ENCODE measurements at regions not wholly inside any gene's neighbourhood (a gene's known extent, or its start where the extent isn't known, plus 50 kb on each side); places are given as distances from the start of the nearest gene placed in this dataset.
"Not testable (repeated sequence)": the region's sequence is repeated elsewhere in the genome, so short reads cannot be mapped to it uniquely, and the experiment has no call there.

DNA sequence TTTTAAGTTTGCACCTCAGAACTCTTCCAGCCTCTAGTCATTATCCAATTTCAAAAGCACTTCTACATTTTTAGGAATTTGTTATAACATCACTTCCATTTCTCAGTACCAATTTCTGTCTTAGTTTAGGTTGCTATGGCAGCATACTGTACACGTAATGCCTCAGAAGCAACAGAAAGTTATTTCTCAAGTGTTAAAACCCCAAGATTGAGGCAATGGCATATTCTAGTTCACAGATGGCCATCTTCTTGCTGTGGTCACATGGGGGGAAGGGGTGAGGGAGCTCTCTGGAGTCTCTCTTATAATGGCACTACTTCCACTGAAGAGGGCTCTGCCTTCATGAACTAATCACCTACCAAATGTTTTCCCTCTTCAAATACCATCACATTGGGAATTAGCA lies 220.3 kb upstream of the CTSO start:
- DNase-seq (ENCODE audit: low read depth): no peak

- DNase-seq (ENCODE audit: low read depth): no peak
Observed at GRCh38 chr4:156173486-156173885, 219.8 kb upstream of the CTSO start.

DNA sequence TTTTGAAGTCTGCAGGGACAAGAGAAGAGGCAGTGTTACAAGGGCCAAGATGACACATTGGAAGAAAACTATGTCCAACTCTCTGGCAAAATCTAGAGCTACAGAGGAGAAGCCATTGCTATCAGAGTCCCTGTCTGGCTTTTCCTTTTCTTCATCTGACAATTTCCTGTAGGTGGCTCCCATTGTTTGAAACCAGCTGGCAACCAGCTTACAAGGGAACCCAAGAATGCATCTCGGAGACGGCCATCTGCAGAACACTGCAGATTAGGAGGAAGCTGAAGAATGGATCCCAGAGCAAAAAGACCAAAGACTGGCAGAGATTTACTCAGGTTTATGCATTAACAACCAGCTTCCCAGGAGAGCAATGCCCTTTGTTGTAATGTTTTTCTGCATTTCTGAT lies 216.2 kb upstream of the CTSO start:
- no peak for DNase-seq (ENCODE audit: low read depth)

DNA sequence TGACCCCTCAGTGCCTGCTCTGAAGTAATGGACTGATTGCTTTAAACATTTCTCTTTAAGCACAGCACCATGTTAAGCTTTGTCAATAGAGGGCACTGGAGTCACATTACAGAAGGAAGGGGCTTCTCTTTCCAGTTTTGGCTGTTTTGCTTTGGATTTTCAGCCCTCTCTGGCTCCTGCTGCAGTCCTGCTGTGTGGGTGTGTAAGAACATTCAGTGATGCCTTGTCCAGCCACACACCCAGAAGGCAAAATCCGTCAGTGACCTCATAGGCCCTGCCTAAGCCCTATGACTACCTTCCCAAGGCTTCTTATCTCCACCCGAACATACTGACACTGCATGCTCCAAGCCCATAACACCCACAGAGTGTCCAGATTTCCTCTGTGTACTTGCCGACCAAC lies 215.3 kb upstream of the CTSO start:
- peak; percentile 72 for DNase-seq (ENCODE audit: low read depth)

DNA sequence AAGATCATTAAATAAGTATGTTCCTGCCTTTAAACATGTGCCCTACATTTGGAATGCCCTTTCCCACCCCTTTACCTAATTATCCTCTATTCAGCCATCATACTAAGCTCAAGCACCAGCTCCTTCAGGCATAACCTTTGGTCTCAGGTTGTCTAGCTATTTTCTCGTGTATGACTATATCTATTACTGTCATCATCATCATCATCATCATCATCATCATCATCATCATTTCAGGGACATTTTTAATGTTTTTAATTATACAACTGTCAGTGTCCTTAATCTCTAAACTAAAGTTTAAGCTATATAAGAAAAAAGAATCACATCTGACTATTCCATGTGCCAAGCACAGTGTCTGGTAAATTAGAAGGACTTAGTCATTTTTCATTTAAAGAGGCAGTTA lies 214.6 kb upstream of the CTSO start:
- DNase-seq (ENCODE audit: low read depth): no peak

DNA sequence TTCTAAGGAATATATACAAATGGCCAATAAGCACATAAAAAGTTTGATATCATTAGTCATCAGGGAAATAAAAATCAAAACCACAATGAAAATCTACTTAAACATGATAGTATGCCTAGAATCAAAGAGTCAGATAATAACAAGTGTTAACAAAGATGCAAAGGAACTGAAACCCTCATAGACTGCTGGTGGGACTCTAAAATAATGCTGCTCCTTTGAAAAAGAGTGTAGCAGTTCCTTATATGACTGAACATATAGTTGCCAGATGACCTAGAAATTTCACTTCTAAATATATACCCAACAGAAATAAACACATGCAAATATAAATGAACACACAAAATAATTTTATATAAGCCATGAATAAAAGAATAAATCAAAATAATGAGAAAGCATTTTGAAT lies 205.1 kb upstream of the CTSO start:
- no peak for DNase-seq (ENCODE audit: low read depth)

DNA sequence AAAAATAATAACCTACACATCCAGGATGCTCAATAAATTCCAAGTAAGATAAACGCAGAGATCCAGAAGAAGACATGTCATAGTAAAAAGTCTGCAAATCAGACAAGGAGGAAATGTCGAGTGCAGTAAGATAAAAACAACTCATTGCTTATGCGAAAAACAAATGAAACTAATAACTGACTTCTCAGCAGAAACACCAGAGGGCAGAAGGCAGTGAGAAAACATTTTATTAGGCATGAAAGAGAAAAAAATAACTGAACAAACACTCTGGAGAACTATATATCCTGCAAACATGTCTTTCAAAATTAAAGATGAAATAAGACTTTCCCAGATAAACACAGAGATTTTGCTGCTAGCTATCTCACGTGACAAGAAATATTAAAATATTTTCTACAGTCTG lies 201.3 kb upstream of the CTSO start:
- DNase-seq (ENCODE audit: low read depth): no peak

DNA sequence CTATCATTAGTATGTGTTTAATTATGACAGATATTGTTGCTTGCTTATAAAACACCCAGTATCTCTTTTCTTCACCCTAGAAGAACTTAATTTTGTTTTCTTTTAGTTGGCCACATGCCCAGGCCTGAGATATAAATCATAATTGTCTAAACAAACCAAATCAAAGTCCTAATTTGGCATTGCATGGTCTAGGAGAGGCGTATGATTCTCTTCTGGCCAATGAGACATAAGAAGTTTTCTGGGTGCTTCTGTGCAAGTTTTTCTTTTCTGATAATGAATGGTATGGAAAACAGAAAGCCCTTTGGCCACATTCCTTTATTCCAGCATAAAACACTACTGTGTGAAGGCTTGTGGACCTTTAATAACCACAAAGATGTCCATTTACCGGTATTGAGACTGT lies 192.9 kb upstream of the CTSO start:
- DNase-seq (ENCODE audit: low read depth): no peak

- DNase-seq (ENCODE audit: low read depth): no peak
Observed at GRCh38 chr4:156144961-156145360, 191.3 kb upstream of the CTSO start.

DNA sequence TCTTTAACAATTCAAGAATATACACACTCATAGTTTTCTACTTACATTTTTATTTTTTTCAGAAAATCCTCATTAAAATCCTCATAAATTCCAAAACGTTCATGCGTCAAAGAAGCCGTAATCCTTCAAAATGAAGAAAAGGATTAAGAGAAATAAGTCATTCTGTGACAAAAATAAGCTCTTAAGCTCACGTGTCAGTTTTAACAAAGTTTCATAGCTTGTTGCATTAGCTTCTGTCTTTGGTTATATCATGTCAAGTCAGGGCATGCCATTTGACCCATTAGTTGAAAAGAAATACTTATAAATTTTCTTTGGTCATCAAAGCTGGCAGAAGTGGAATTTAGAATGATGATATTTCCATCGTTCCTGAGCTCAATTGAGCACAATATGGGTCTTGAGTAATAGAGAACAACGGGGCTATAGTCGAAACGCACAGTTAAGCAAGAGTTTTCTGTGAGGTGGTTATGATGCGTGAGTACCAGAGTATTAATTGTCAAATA lies 185.2 kb upstream of the CTSO start:
- no peak for DNase-seq (ENCODE audit: low read depth)

DNA sequence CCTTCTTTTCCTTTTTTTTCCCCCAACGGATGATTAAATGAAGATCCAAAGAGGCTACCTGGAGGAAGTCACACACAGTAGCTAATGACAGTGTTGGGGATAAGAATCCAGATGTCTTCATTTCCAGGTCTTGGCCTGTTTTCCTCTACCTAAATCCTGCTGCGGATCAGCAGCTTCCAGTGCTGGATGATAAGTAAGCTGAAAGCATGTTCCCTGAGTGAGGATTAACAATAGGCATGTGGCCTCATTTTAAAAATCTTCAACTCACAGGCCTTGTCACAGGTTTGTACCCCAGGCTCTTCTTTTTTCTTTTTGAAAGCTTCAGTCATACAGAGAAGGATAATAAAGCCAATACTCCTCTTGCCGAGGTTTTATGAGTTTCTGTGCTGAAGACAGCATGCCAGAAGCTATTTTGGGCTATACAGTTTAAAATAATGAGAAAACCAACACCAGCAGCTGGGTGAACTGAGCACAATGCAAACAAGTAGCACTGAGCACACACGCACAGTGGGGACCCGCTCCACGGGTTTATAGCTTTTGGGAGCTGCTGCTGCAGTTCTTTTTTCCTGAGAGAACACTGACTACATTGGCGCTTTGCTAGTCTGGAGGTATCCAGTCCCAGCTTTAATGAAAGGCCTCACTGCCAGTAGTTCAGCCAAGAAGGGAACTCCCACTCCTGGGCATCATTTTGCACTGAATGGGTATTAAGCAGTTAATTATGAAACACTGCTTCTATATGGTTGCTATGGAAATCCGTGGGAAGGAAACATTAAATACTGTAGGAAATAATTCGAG lies 184.2 kb upstream of the CTSO start:
- DNase-seq (ENCODE audit: low read depth): no peak

- DNase-seq (ENCODE audit: low read depth): no peak
Observed at GRCh38 chr4:156132196-156132595, 178.5 kb upstream of the CTSO start.

DNA sequence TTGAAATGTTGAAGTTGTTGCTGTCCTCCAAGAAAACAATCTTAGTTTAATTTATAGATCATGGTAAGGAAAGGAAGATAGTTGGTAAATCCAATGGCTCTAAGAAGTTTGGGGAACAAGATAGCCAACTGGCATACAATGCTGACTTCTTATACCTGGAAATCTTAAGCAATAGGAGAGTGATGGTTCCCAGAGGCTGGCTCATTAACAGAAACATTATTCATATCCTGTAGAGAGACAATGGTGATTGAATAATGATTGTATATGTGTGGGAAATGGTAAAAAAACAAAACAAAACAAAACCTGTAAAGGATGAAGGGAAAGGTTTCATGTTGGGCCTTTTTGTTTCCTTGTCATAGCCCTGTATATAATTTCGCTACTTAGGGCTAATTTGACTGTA lies 174.9 kb upstream of the CTSO start:
- DNase-seq (ENCODE audit: low read depth): no peak

DNA sequence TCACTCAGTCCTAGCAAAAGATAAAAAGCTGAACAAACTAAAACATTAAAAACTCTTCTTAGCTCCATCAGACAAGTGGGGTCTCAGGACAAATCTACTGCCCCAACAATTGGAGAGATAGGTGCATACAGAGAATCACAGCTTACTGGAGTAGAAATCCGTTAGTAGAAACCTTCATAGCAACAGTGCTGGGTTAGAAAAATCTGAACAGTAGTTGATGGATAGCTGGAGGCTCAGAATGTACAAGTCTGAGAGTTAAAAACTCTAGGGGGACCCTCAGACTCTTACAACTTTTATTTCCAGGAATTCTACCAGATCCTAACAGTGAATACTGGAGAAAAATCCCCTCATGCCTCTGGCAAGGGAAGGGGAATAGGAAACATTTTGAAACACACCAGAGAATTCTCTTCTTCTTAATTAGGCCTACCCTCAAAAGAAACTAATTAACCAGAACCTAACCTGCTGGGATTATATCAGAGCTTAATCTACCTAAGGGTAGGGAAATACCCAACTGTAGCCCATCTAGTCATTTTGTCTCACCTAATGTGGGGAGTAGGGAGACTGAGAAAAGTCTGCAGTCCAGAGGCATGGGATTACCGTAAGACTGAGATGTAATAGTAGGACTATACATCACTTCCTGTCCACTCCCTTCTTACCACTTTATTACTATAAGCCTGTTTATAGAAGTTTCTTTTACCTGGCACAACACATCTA lies 165.0 kb upstream of the CTSO start:
- no peak for DNase-seq (ENCODE audit: low read depth)

DNA sequence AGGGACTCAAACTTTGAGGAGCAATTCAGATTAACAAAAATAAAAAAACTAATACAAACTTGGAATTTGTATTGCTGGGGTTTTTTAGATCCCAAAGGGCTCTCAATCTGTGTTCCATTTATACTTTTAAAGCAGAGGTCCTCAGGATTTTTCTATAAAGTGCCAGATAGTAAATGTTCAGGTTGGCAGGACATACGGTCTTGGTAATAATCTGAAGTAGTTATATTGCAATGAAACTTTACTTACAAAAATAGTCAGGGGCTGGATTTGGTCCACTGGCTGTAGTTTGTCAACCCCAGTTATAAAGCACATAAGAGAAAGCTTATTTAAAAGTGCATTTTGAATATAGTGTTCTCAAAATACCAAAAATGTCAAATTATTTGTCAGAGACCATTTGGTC lies 164.1 kb upstream of the CTSO start:
- no peak for DNase-seq (ENCODE audit: low read depth)

DNA sequence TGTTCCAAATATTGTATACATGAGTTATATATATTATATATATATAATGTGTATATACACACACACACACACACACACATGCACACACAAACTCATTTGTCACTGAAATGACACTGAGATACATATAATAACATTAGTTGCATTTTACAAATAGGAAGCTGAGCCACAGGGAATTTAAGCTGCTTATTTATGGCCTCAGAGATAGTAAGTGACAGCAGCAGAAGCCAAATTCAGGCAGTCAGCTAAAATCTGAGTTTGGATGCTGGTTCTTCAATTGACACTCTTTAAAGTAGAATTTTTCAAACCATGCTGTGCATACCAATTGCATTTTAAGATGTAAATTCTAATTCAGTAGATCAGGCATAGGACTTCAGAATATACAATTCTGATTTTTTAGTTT lies 163.3 kb upstream of the CTSO start:
- no peak for DNase-seq (ENCODE audit: low read depth)

DNA sequence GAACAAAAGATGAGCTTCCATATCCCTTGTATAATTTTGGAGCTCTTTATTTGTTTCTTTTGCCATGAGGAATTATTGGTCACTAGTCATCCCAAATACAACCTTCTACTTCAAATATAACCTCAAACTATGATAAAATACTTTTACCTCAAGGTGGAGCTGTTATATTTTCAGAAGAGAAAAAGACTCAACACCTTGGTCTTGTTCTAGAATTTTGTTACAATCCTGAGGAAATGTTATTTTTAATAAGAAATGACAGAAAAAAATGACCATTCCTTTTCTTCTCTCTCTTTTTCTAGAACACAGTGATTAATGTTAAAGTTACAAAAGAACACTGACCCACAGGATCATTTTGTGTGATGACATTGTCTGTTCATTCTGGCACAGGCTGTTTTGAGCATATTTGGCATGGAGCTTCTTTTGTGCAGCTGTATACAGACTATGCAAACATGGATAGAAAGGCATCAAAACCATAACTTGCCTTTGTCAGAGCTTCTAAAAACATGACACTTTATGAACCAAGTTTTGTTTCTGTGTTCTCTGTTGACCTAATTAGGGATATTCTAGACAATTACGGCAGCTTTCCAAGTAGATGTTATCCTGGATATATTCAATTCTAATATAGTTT lies 159.6 kb upstream of the CTSO start:
- DNase-seq (ENCODE audit: low read depth): no peak

GRCh38 chr4:156111686-156112085 lies 158.0 kb upstream of the CTSO start:
- DNase-seq (ENCODE audit: low read depth): no peak

- DNase-seq (ENCODE audit: low read depth): no peak
Observed at GRCh38 chr4:156109943-156110900, 156.6 kb upstream of the CTSO start.

DNA sequence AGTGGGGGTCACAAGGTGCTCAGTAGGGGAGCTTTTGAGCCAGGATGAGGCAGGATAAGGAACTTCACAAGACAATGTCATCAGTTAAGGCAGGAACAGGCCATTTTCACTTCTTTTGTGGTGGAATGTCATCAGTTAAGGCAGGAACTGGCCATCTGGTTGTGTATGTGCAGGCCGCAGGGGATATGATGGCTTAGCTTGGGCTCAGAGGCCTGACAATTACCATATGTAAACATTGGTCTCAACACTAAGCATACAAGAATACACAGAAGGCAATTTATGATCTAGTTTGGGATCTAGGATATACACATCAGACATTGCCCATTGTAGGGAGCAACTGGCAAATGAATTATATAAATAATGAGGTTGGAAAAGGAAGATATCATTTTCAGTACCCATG lies 155.4 kb upstream of the CTSO start:
- not testable (repeated sequence) for DNase-seq (ENCODE audit: low read depth)

- DNase-seq (ENCODE audit: low read depth): no peak
Observed at GRCh38 chr4:156103311-156103710, 149.6 kb upstream of the CTSO start.

DNA sequence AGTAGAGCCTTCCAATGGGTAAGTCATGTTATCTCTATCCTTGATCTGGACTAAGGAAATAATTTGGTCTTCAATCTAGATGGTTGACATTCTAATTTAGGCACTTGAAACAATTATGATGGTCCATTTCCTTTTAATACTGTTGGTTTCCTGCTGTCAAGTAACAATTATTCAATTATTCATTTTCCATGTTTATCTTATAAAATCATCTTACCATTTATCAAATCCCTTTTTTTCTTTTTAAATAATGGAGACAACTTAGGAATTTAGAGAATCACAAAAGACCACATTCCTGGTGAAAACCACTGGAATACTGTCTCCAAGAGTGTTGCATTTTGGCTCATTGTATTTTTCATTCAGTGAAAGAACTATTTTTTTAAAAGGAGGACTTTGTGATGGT lies 148.7 kb upstream of the CTSO start:
- no peak for DNase-seq (ENCODE audit: low read depth)

All from HS-5 (cell line).